BLaER1 (cell line): ENCODE measurements at regions not wholly inside any gene's neighbourhood (a gene's known extent, or its start where the extent isn't known, plus 50 kb on each side); places are given as distances from the start of the nearest gene placed in this dataset.
"Not testable (repeated sequence)": the region's sequence is repeated elsewhere in the genome, so short reads cannot be mapped to it uniquely, and the experiment has no call there.

Experiments used
- H3K27ac ChIP-seq: shearing (Covaris generic); formaldehyde crosslinking; 2 replicates; pipeline ENCODE4 v1.8.1; 2022
- H3K27me3 ChIP-seq: shearing (Covaris generic); formaldehyde crosslinking; 2 replicates; pipeline ENCODE4 v1.8.1; 2022
- H3K36me3 ChIP-seq: shearing (Covaris generic); formaldehyde crosslinking; 2 replicates; pipeline ENCODE4 v1.8.1; 2022
- H3K4me1 ChIP-seq: shearing (Covaris generic); formaldehyde crosslinking; 2 replicates; pipeline ENCODE4 v1.8.1; 2022
- H3K4me2 ChIP-seq: shearing (Covaris generic); formaldehyde crosslinking; 2 replicates; pipeline ENCODE4 v1.8.1; 2022
- H3K4me3 ChIP-seq: shearing (Covaris generic); formaldehyde crosslinking; 2 replicates; pipeline ENCODE4 v1.8.1; 2022
- H3K9ac ChIP-seq: shearing (Covaris generic); formaldehyde crosslinking; 2 replicates; pipeline ENCODE4 v1.8.1; 2022
- H3K9me3 ChIP-seq: shearing (Covaris generic); formaldehyde crosslinking; 2 replicates; pipeline ENCODE4 v1.8.1; 2022
- H4K20me1 ChIP-seq: shearing (Covaris generic); formaldehyde crosslinking; 2 replicates; pipeline ENCODE4 v1.8.1; 2022
- Cebpa-rat ChIP-seq: shearing (Covaris generic); IDR thresholded peaks from 2 replicates; pipeline ENCODE4 v1.8.1; 2022

DNA sequence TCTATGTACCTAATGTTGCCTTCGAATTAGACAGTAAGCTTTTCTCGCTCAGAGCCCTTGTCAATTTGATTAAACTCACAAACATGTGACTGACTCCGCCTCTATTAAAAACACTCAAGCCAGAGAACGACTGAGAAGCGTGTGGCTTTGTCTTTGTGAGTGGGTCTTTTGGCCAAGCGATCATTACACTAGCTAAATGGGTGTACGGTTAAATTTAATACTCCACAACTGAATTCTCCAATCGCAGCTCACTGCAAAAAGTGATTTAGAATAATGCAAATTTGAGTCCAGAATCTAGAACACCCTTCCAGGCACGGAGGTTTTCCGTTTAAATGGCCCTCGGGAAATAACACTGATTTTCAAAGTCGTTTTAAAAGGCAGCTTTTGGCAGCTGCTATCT lies 253.7 kb downstream of the EFCAB11 start:
- Histone ChIP-seq H3K4me3 (peak overlapping the region; percentile 66), H3K9me3 (peaks cover 41% of the 10 kb centered on the region), H3K9ac (0 out of 2 replicates have a peak overlapping the region, but pooled peaks have one; percentile 60), H3K4me1 (peaks cover 30% of the 10 kb centered on the region), H3K36me3 (no peaks in the 10 kb centered on the region; the same call in 1 of the 2 replicates), H3K27me3 (no peaks in the 10 kb centered on the region), H3K27ac (no peak overlapping the region), H4K20me1 (no peaks in the 10 kb centered on the region), H3K4me2 (peak overlapping the region; percentile 91)
- TF ChIP-seq Cebpa-rat, result no peak

DNA sequence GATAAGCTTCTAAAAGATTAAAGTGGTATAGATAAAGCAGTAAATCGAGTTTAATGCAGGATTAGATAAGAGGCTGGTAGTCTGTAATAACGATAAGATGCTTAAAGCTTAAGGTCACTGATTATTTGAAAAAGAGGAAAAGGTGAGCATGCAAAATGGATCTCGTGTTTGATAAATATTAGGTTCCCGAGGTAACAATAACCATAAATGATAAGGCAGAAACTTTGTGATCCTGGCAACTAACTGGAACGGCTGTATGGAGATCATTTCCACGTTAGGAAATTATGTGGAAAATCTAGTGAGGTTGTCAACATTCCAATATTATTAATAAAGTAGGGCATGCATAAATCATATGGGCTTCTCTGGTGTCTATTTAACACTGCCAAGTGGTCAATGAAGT lies 255.5 kb downstream of the EFCAB11 start:
- no peak overlapping the region for H3K27ac ChIP-seq
- no peak overlapping the region for H3K9ac ChIP-seq

DNA sequence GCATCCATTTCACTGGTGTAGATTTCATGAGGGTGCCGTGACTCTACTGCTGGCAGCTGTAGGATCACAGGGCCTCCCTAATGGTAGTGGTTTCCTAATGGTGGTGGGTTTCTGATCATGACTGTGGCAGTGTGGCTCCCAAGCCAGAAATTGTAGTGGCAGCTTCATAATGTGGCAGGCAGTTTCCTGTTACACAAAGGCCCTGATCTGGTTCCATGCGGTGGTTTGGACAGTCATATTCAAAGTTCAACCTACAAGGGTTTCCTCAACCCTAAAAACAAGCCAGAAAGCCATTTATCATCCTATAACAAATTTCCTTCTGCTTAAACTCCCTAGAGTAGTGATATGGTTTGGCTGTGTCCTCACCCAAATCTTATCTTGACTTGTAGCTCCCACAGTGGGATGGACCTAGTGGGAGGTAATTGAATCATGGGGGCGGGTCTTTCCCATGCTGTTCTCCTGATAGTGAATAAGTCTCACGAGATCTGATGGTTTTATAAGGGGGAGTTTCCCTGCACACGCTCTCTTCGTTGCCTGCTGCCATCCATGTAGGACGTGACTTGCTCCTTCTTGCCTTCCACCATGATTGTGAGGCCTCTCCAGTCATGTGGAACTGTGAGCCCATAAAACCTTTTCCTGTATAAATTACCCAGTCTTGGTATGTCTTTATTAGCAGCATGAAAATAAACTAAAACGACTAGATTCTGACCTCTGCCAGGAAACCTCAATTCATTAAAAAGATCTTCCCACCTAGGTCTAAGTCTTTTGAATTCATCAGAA lies 257.1 kb downstream of the EFCAB11 start:
- no peak overlapping the region for H3K4me3 ChIP-seq
- H3K27me3 ChIP-seq, result no peaks in the 10 kb centered on the region
- no peaks in the 10 kb centered on the region for H4K20me1 ChIP-seq
- H3K4me1 ChIP-seq, result peaks cover 18% of the 10 kb centered on the region
- H3K36me3 ChIP-seq, result no peaks in the 10 kb centered on the region; the same call in 1 of the 2 replicates
- TF ChIP-seq Cebpa-rat, result no peak
- H3K27ac ChIP-seq, result no peak overlapping the region
- no peak overlapping the region for H3K9ac ChIP-seq
- no peak overlapping the region for H3K4me2 ChIP-seq
- H3K9me3 ChIP-seq, result peaks cover 19% of the 10 kb centered on the region

More for the DNA sequence above, 255.5 kb downstream of the EFCAB11 start:
- no peaks in the 10 kb centered on the region for H3K27me3 ChIP-seq
- H3K4me3 ChIP-seq, result no peak overlapping the region
- peaks cover 34% of the 10 kb centered on the region for H3K9me3 ChIP-seq
- no peaks in the 10 kb centered on the region for H4K20me1 ChIP-seq
- no peak for TF ChIP-seq Cebpa-rat
- H3K4me2 ChIP-seq, result no peak overlapping the region
- H3K4me1 ChIP-seq, result peaks cover 30% of the 10 kb centered on the region
- no peaks in the 10 kb centered on the region; the same call in 1 of the 2 replicates for H3K36me3 ChIP-seq

DNA sequence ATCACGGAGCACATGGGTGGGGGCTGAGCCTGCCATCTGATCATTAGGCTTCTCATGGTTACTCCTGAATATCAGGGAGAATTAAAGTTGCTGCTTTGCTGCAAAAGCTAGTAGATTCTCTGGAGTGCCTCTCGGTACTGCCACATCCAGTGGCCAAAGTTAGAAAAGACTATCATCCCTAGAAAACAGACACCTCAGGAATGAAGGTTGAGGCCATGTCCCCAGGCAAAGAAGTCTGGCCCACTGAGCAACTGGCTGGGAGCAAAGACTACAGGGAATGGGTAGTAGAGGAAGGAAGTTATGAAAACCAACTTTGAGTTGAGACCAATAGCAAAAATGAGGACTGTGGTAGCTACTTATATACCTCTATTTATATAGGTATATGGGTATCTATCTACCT lies 258.7 kb downstream of the EFCAB11 start:
- Histone ChIP-seq H3K9me3 (peaks cover 25% of the 10 kb centered on the region), H3K27me3 (no peaks in the 10 kb centered on the region), H3K36me3 (no peaks in the 10 kb centered on the region; the same call in 1 of the 2 replicates), H3K27ac (no peak overlapping the region), H4K20me1 (no peaks in the 10 kb centered on the region), H3K9ac (no peak overlapping the region), H3K4me1 (peaks cover 3% of the 10 kb centered on the region), H3K4me2 (no peak overlapping the region), H3K4me3 (no peak overlapping the region)
- no peak for TF ChIP-seq Cebpa-rat

DNA sequence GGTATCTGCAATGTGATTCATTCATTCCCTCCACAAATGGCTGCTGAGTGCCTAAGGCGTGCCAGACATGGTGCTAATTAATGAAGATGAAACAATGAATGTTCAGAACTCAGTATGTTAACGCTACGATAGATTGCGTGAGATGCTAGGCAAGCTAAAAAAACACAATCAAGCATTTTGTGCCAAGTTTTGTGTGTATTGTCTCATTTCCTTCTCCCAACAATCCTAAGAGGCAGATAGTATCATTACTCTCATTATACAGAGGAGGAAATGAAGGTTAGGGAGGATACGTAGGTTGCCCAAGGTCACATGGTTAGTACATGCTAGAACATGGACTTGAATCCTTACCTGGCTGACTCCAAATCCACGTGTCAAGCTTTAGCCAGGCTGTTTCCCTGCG lies 264.4 kb downstream of the EFCAB11 start:
- Histone ChIP-seq H3K9me3 (peaks cover 52% of the 10 kb centered on the region), H4K20me1 (no peaks in the 10 kb centered on the region), H3K9ac (no peak overlapping the region), H3K4me3 (no peak overlapping the region), H3K4me2 (no peak overlapping the region), H3K27me3 (no peaks in the 10 kb centered on the region), H3K4me1 (no peaks in the 10 kb centered on the region), H3K36me3 (no peaks in the 10 kb centered on the region), H3K27ac (no peak overlapping the region)
- TF ChIP-seq Cebpa-rat, result no peak

DNA sequence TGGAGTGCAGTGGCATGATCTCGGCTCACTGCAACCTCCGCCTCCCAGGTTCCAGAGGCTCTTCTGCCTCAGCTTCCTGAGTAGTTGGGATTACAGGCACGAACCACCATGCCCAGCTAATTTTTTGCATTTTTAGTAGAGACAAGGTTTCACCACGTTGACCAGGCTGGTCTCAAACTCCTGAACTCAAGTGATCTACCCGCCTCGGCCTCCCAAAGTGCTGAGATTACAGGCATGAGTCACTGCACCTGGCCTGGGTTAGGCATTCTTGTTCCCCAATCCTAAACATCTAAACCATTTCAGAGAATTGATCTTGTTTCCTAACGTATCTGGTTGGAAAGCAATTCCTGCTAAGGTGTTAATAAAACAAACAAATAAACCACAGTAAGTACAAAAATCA lies 264.8 kb downstream of the EFCAB11 start:
- H3K4me1 ChIP-seq, H3K4me2 ChIP-seq, H3K27me3 ChIP-seq, H3K9ac ChIP-seq, H3K27ac ChIP-seq, H3K36me3 ChIP-seq, H4K20me1 ChIP-seq, H3K4me3 ChIP-seq: not testable (repeated sequence)
- H3K9me3 ChIP-seq, result peaks cover 57% of the 10 kb centered on the region

- no peaks in the 10 kb centered on the region for H3K36me3 ChIP-seq
- no peak overlapping the region for H3K9ac ChIP-seq
- H3K4me3 ChIP-seq, result no peak overlapping the region
- no peaks in the 10 kb centered on the region for H3K4me1 ChIP-seq
- H3K27ac ChIP-seq, result no peak overlapping the region
- no peak for TF ChIP-seq Cebpa-rat
- no peak overlapping the region for H3K4me2 ChIP-seq
- no peaks in the 10 kb centered on the region for H4K20me1 ChIP-seq
- H3K27me3 ChIP-seq, result no peaks in the 10 kb centered on the region
- H3K9me3 ChIP-seq, result peaks cover 67% of the 10 kb centered on the region
Observed at GRCh38 chr14:89688507-89689211, 265.9 kb downstream of the EFCAB11 start.

DNA sequence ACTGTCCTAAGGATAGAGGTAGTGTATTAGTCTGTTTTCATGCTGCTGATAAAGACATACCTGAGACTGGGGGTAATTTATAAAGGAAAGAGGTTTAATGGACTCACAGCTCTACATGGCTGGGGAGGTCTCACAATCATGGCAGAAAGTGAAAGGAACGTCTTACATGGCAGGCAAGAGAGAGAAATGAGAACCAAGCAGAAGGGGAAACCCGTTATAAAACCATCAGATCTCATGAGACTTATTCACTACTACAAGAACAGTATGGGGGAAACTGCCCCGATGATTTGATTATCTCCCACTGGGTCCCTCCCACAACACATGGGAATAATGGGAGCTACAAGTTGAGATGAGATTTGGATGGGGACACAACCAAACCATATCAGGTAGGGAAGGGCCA lies 267.4 kb downstream of the EFCAB11 start:
- H4K20me1 ChIP-seq, H3K4me2 ChIP-seq, H3K36me3 ChIP-seq, H3K4me1 ChIP-seq, H3K27ac ChIP-seq, H3K9ac ChIP-seq, H3K4me3 ChIP-seq, H3K27me3 ChIP-seq: not testable (repeated sequence)
- H3K9me3 ChIP-seq, result peaks cover 82% of the 10 kb centered on the region

GRCh38 chr14:89684139-89684538 lies 267.1 kb upstream of the FOXN3 start:
- TF ChIP-seq Cebpa-rat, result no peak

More at GRCh38 chr14:89684139-89684538, 267.1 kb upstream of the FOXN3 start:
- Histone ChIP-seq H3K36me3 (no peaks in the 10 kb centered on the region), H4K20me1 (no peaks in the 10 kb centered on the region), H3K4me1 (peaks cover 34% of the 10 kb centered on the region), H3K27me3 (no peaks in the 10 kb centered on the region), H3K27ac (no peak overlapping the region), H3K4me3 (no peak overlapping the region), H3K9me3 (peaks cover 64% of the 10 kb centered on the region), H3K9ac (no peak overlapping the region), H3K4me2 (no peak overlapping the region)
